Muscle layer of duodenum (tissue), 2 donors: ENCODE measurements at regions not wholly inside any gene's neighbourhood (a gene's known extent, or its start where the extent isn't known, plus 50 kb on each side); places are given as distances from the start of the nearest gene placed in this dataset.

Experiments used
- H3K27ac ChIP-seq: one replicate; pipeline ENCODE4 v1.7.0; 2013; ENCODE audit warnings: mild to moderate bottlenecking, low read length
- H3K27me3 ChIP-seq: one replicate; pipeline ENCODE4 v1.7.0; 2013; ENCODE audit warnings: low read depth, mild to moderate bottlenecking, control low read depth, low read length
- H3K36me3 ChIP-seq, 2 donors: one replicate each; pipeline ENCODE4 v1.7.0; 2013; ENCODE audit warnings: low read length in 2 of 2, control low read depth in 1 of 2, mild to moderate bottlenecking in 1 of 2; ENCODE audit not compliant: insufficient read depth in 2 of 2, control insufficient read depth in 1 of 2
- H3K4me1 ChIP-seq, 2 donors: one replicate each; pipeline ENCODE4 v1.7.0; 2013; ENCODE audit warnings: low read length in 2 of 2, mild to moderate bottlenecking in 2 of 2, control low read depth in 1 of 2, moderate library complexity in 1 of 2; ENCODE audit not compliant: insufficient read depth in 2 of 2, control insufficient read depth in 1 of 2
- H3K4me3 ChIP-seq, 2 donors: one replicate each; pipeline ENCODE4 v1.7.0; 2013; ENCODE audit warnings: low read length in 2 of 2, low read depth in 1 of 2, mild to moderate bottlenecking in 1 of 2
- H3K9me3 ChIP-seq, 2 donors: one replicate each; pipeline ENCODE4 v1.7.0; 2013; ENCODE audit warnings: low read length in 2 of 2, control low read depth in 1 of 2, mild to moderate bottlenecking in 1 of 2; ENCODE audit not compliant: control insufficient read depth in 1 of 2
- donor health status: healthy.

- no peaks in the 10 kb centered on the region for H3K4me1 ChIP-seq
- H3K36me3 ChIP-seq, result no peaks in the 10 kb centered on the region
- no peak overlapping the region for H3K27ac ChIP-seq
- no peak overlapping the region for H3K4me3 ChIP-seq
- H3K9me3 ChIP-seq, result no peaks in the 10 kb centered on the region
- H3K27me3 ChIP-seq, result no peaks in the 10 kb centered on the region
Observed at GRCh38 chr1:209041927-209042326, 541.6 kb upstream of the CAMK1G start.

GRCh38 chr1:209042413-209042812 lies 541.1 kb upstream of the CAMK1G start:
- no peak overlapping the region for H3K27ac ChIP-seq
- H3K9me3 ChIP-seq, result no peaks in the 10 kb centered on the region
- H3K36me3 ChIP-seq, result no peaks in the 10 kb centered on the region
- no peak overlapping the region for H3K4me3 ChIP-seq
- no peaks in the 10 kb centered on the region for H3K27me3 ChIP-seq
- no peaks in the 10 kb centered on the region for H3K4me1 ChIP-seq

- no peak overlapping the region for H3K4me3 ChIP-seq
- no peak overlapping the region for H3K27ac ChIP-seq
- no peaks in the 10 kb centered on the region for H3K9me3 ChIP-seq
- no peaks in the 10 kb centered on the region for H3K27me3 ChIP-seq
- no peaks in the 10 kb centered on the region for H3K4me1 ChIP-seq
- no peaks in the 10 kb centered on the region for H3K36me3 ChIP-seq
Observed at GRCh38 chr1:209045331-209046057, 538.0 kb upstream of the CAMK1G start.

- H3K4me1 ChIP-seq, result no peaks in the 10 kb centered on the region
- H3K9me3 ChIP-seq, result no peaks in the 10 kb centered on the region
- no peaks in the 10 kb centered on the region for H3K27me3 ChIP-seq
- no peak overlapping the region for H3K27ac ChIP-seq
- H3K36me3 ChIP-seq, result no peaks in the 10 kb centered on the region
- no peak overlapping the region for H3K4me3 ChIP-seq
Observed at GRCh38 chr1:209046058-209046417, 537.5 kb upstream of the CAMK1G start.

- Histone ChIP-seq H3K27me3 (no peaks in the 10 kb centered on the region), H3K36me3 (no peaks in the 10 kb centered on the region), H3K4me1 (no peaks in the 10 kb centered on the region), H3K27ac (no peak overlapping the region), H3K4me3 (no peak overlapping the region), H3K9me3 (no peaks in the 10 kb centered on the region)
Observed at GRCh38 chr1:209046935-209047334, 536.6 kb upstream of the CAMK1G start.

GRCh38 chr1:209048941-209049669 lies 534.4 kb upstream of the CAMK1G start:
- no peak overlapping the region for H3K27ac ChIP-seq
- H3K36me3 ChIP-seq, result no peaks in the 10 kb centered on the region
- no peaks in the 10 kb centered on the region for H3K4me1 ChIP-seq
- no peak overlapping the region for H3K4me3 ChIP-seq
- no peaks in the 10 kb centered on the region for H3K27me3 ChIP-seq
- no peaks in the 10 kb centered on the region for H3K9me3 ChIP-seq

GRCh38 chr1:209051570-209051969 lies 531.9 kb upstream of the CAMK1G start:
- no peak overlapping the region for H3K4me3 ChIP-seq
- no peaks in the 10 kb centered on the region for H3K36me3 ChIP-seq
- H3K4me1 ChIP-seq, result no peaks in the 10 kb centered on the region
- H3K9me3 ChIP-seq, result no peaks in the 10 kb centered on the region
- no peak overlapping the region for H3K27ac ChIP-seq
- no peaks in the 10 kb centered on the region for H3K27me3 ChIP-seq

GRCh38 chr1:209053587-209053986 lies 529.9 kb upstream of the CAMK1G start:
- Histone ChIP-seq H3K36me3 (no peaks in the 10 kb centered on the region), H3K4me1 (no peaks in the 10 kb centered on the region), H3K4me3 (no peak overlapping the region), H3K27me3 (no peaks in the 10 kb centered on the region), H3K27ac (no peak overlapping the region), H3K9me3 (no peaks in the 10 kb centered on the region)

- no peaks in the 10 kb centered on the region for H3K36me3 ChIP-seq
- no peaks in the 10 kb centered on the region for H3K9me3 ChIP-seq
- H3K27me3 ChIP-seq, result no peaks in the 10 kb centered on the region
- H3K27ac ChIP-seq, result no peak overlapping the region
- no peak overlapping the region for H3K4me3 ChIP-seq
- peaks cover 0 to 10% of the 10 kb centered on the region in 2 donors for H3K4me1 ChIP-seq
Observed at GRCh38 chr1:209057083-209057482, 526.4 kb upstream of the CAMK1G start.

- no peak overlapping the region for H3K27ac ChIP-seq
- no peaks in the 10 kb centered on the region for H3K36me3 ChIP-seq
- no peaks in the 10 kb centered on the region for H3K27me3 ChIP-seq
- no peaks in the 10 kb centered on the region for H3K9me3 ChIP-seq
- no peak overlapping the region for H3K4me3 ChIP-seq
- peaks cover 0 to 14% of the 10 kb centered on the region in 2 donors for H3K4me1 ChIP-seq
Observed at GRCh38 chr1:209057901-209058300, 525.6 kb upstream of the CAMK1G start.

- H3K9me3 ChIP-seq, result no peaks in the 10 kb centered on the region
- no peak overlapping the region for H3K4me3 ChIP-seq
- no peaks in the 10 kb centered on the region for H3K36me3 ChIP-seq
- no peaks in the 10 kb centered on the region for H3K27me3 ChIP-seq
- H3K4me1 ChIP-seq, result peaks cover 0 to 14% of the 10 kb centered on the region in 2 donors
- no peak overlapping the region for H3K27ac ChIP-seq
Observed at GRCh38 chr1:209059376-209059775, 524.1 kb upstream of the CAMK1G start.
